NCI-H748 (cell line): ENCODE measurements at regions not wholly inside any gene's neighbourhood (a gene's known extent, or its start where the extent isn't known, plus 50 kb on each side); places are given as distances from the start of the nearest gene placed in this dataset.
A peak's percentile ranks its signal among the peaks of the same experiment; 100 is the strongest.

Experiments used
- DNase-seq: peaks from one replicate; lab custom pipeline; 2025; ENCODE audit not compliant: unreplicated experiment; lab: John Stamatoyannopoulos, UW

DNA sequence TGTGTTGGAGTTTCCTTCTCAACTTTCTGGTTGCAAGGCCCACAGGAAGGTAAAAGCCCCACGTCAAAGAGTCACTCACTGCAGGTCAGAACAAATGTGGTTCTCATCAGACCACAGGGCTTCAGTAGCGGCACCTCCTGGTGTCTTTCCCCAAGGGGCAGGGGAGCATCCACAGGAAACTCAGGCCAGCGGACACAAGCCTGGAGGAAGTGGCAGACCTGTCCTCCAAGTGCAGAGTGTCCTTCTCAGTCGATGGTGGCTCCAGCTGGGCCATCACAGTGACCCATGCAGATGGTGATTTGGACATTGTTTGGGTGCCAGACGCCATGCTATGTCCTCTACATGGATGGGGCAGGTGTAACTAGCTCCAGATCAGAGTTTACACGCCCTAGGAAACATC lies 84.9 kb downstream of the ACKR3 start:
- no peak for DNase-seq

DNA sequence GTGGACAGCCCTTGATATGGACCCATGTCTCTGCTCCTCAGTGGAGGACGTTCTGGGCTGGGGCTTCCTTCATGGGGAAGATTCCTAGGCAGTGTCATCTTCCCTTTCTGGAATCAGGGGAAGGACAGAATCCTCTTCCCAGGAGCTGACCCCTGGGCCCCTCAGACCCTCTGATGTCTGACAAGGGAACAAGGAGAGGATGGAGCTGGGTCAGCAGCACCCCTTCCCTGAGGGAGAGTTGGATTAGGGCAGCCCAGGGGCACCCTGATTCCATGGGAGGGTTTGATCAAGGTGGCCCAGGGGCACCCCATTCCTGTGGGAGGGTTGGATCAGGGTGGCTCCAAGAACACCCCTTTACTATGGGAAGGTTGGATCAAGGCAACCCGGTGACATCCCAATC lies 86.5 kb downstream of the ACKR3 start:
- no peak for DNase-seq

DNA sequence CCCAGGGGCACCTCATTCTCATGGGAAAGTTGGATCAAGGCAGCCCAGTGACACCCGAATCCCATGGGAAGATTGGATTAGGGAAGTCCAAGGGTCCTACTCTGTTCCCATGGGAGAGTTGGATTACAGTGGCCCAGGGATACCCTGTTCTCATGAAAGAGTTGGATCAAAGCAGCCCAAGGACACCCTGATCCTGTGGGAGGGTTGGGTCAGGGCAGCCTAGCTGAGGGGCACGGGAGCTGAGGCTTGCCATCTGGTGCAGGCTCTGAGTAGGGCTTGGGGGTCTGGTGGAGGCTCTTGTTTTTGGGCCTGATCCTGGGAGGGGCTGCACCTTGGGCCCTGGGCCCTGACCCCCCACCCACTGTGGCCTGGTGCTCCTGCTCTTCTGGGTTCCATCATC lies 87.1 kb downstream of the ACKR3 start:
- no peak for DNase-seq

DNA sequence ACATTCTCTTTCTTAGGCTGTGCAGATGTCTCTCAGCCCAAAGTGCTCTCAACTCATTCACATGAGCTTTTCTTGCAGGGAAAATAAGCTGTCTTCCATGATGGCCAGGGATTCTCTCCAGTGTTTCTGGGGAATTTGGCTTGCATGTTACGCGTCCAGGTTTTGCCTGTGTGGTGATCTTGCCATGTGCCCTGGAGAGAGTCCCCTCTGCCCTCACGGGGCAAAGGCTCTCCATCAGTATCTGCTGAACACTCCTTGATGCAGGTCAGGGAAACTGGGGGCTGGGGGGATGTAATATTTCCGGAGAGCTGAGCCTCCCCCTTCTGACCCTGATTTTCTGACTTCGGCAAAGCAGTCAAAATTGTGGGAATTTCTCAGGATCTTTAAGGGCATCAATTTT lies 87.6 kb downstream of the ACKR3 start:
- no peak for DNase-seq

DNA sequence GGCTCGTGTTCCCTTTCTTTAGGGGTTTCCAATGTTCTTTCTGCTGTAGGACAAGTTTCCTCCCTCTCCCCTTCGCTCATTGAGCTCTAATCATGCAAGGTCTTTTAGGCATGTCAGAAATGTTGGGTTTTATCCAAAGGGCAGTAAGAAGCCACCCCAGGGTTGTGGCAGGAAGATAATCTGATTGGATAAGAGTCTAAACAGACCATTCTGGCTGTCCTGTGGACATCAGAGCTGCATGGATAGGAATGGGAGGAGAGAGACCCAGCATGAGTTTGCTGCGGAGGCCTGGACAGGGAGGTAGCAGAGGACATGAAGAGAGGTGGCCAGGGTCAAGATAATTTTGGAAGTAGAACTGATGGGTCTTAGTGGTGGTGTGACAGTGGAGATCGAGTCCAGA lies 88.2 kb downstream of the ACKR3 start:
- no peak for DNase-seq

DNA sequence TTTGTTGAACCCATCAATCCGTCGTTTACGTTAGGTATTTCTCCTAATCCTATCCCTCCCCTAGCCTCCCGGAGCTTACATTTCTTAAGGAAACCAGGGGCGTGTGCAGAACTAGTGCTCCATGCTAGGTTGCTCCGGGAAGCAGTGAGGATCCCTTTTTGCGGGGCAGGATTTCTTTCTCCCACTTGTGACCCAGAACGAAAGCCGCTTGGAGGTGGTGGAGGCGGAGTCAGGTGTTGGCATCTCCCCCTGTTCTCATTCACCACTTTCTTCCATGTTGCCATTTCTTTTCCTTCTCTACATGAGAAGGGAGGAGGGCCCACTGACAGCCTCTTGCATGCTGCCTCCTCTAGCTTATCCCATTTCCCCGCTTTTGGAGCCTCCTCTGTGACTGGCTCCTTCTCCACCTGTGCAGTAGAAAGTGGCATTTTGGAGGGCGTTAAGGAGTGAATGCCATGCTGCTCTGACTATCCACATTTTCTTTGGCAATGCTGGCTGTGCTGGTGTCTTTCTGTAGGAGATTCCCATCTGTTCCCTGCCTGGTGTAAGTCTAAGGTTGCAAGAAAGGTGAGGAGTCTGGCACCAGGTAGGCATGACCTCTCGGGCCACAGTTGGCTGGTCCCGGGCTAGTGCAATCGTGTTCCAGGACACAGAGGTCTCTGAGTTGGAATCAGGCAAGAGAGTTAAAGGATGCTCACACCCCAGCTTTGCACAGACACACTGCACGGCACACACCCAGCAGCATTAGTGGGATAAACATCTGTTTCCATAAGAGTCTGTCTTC lies 89.5 kb downstream of the ACKR3 start:
- no peak for DNase-seq

DNA sequence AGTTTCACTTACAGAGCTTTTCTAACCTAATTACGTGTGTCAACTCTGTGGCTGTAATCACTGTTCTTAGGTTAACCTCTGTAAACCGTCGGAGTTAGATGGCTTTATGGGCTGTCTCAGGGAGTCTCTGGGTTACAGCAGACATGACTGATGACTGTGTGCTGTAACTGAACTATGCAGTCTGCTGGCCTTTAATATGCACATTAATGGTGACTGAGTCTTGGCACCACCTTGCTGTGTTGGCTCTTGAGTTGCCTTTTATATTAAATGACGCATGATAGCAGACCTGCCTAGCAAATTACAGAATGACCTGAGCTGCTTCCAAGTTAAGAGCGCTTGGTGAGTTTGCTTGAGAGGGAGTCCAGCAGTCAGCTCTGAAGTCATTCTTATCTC lies 90.1 kb downstream of the ACKR3 start:
- peak; percentile 58 for DNase-seq

DNA sequence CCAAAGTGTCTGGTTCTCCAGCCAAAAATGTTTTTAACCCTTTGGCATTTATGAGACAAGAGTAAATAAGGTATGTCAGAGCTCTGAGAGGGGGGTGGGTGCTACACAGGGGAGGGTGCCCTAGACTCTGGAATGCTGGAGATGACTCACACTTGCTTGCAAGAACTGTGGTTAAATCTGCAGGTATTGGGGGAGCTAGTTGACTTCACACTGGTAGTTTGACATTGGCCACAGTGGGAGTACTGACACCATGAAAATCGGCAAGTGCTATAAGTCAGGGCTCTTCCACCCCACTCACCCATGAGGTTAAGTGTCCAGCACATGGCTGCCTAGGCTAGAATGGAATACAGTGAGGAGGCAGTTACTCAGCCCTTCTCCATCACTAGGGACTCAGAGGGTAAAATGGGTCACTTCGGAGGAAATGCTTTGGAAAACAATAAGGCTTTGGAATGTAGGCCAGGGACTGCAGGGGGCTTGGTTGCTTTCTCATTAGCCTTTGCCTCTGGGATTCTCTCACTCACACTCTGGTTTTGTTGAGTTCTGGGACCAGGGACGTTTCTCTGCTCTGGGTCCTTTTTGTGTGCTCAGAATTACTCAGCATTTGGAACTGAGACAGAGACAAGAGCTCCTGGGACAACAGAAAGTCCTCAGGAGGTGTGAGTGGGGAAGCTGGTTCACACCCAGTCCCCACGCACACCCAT lies 91.6 kb downstream of the ACKR3 start:
- DNase-seq: no peak

DNA sequence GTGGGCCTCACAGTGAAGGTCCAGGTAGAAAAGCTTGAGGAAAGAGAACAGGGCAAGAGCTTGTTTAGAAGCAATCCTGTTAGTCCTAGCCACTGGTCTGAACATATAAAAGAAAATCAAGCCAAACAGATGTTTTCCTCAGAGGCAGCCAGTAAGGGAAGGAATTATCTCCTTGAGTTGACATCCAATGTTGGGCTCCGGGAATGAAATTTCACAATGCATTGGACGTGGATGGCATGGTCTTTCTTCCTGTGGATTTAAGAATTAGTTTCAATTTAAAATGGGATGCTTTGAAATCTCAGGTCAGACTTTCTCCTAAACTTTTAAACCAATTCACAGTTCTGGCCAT lies 92.1 kb downstream of the ACKR3 start:
- no peak for DNase-seq

DNA sequence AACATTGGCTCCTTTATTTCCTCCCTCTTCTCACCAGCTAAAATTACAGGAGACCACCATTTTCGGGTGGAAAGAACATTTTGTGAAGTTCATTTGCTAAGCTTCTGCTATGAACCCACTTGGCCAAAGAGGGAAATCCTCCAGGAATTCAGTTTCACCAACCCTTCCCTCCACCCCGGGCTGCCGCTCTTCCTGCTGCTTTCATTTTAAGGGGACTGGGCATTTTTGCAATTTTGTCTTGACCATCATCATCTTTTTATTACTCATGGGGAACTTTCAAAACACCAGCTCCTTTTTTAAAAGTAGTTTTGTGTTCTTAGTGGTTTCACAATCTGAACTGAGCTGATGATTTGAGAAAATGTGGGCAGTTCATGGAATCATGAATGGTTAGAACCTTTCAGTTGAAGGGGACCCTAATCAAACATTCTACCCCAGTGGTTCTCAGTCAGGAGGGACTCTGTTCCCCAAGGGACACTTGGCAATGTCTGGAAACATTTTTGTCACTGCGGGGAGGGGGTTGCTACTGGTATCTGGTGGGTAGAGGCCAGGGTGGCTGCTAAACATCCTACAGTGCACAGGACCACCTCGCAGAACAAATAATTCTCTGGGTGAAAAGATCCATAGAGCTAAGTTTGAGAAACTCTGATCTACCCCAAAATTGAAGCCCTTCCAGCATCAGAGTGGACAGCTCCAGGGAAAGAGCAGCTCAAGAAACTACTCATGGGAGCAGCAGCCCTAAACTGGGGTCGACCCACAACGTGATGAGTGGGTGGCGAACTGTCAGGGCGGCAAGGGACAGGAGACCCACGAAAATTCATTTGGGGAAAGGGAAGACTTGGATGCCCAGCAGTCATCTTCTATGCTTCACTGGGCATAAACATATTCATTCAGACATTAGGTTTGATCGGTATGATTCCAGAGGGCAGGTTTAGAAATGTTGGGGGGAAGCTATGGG lies 92.9 kb downstream of the ACKR3 start:
- no peak for DNase-seq

DNA sequence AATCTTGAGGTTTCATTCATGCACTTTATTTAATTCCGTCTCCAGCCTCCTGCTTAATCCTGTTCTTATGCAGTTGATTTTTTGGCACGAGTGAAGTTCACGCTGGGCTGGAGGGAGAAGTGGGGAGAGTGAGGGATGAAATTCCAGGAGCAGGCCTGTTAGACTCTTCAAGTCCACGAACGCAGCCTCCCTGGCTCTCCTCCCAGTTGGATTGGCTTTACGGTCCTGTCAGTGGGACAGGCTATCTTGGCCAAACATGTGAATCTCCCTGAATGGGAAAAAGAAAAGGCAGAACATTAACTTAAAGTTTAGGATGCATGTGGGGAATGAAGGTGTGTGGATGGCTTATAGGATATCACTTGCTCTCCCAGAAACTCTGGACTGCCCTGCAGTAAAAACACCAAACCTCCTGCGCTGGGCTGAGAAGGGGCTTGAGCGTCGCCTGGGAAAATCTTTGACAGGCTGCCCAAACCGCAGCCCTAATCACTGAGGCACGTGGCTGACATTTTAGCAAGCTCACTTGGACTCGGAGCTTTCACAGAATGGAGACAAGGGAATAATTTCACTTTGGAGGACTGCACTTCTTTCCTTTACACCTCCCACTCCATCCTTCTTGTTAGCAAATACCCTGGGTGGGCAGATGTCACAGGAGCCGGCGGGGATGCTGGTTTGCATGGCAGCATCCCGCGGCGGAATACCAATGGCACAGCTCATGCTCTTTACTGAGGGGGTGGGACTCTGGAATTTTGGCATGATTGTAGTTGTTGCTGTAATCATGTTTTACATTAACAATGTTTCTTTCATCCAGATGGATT lies 93.9 kb downstream of the ACKR3 start:
- no peak for DNase-seq

DNA sequence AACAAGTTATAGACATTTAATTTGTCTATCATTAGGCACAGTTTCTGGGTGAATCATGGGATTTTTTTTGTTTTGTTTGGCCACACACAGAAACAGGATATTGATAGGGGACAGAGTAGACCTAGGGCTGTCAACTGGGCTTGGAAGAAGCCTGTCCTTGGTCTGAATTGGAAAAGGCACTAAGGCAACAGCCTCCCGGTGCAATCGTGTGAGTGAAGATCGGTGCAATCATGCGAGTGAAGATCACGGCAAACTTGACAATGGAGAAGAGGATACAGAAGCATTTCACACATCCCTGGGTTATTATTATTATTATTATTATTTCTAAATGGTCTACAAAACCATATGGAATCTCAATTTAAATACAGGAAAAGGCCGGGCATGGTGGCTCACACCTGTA lies 94.5 kb downstream of the ACKR3 start:
- DNase-seq: no peak

DNA sequence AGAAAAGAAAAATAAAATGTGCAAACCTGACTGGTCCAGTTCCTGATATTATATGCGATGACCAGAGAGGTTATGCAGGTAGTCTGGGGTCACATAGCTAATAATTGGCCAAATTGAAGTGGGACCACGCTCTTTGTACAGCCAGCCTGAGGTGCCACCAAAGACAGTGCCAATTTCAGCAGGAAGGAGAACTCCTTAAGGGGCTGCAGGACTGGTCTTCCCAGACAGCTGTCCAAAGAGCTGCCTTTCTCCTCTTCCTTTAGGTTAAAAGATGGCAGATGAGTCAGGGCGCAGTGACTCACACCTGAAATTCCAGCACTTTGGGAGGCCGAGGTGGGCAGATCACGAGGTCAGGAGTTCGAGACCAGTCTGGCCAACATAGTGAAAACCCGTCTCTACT lies 95.5 kb downstream of the ACKR3 start:
- no peak for DNase-seq

DNA sequence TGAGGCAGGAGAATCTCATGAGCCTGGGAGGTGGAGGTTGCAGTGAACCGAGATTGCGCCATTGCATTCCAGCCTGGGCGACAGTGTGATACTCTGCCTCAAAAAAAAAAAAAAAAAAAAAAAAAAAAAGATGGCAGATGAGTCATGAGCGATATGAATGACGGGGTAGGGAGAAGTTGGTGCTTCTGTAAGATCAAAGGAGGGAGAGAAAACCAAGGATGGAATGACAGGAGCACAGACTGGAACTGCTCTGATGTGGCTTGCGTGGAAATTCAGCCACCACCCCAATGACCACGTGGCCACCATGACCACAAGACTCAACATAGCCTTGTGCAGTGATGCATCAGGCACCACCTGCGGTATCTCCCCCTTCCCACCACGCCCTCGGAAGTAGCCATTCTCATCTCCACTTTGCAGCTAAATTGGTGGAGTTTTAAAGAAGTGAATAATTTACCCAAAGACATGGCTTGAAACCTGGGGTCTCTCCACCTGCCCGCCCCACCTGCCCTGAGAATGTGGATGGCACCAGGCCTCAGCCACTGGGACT lies 96.0 kb downstream of the ACKR3 start:
- DNase-seq: no peak

DNA sequence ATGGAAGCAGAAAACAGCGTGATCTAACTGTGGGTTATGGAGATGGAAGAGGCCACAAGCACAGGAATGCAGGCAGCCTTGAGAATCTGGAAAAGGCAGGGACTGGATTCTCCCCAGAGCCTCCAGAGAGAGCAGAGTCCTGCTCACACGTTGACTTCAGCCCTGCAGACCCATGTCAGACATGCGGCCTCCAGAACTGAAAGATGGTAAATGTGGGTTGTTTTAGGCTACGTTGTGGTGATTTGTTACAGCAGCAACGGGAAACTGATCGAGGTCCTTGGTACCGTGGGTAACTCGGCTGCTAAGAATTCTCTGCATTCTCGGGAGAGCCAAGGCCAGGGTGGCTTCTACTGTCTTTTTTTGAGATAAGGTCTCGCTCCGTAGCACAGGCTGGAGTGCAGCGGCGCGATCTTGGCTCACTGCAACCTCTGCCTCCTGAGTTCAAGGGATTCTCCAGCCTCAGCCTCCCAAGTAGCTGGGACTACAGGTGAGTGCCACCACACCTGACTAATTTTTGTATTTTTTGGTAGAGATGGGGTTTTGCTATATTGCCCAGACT lies 97.1 kb downstream of the ACKR3 start:
- no peak for DNase-seq

DNA sequence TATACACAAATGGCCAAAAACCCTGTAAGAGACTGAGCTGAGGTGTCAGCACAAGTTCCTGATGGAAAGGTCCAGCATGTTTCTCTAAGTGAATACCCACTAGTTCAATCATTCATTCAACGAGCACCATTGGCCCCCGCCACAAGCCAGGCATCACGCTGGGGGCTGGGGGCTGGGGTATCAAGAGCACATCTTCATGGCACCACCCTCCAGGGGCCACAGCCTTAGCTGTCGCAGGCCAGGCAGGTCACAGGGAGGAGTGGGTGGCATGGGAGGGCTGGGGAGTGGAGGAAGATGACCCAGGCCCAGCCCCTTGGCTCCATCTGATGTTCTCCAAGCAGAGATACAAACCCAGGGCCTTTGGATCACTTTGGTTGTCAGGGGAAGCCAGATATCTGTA lies 97.9 kb downstream of the ACKR3 start:
- no peak for DNase-seq

DNA sequence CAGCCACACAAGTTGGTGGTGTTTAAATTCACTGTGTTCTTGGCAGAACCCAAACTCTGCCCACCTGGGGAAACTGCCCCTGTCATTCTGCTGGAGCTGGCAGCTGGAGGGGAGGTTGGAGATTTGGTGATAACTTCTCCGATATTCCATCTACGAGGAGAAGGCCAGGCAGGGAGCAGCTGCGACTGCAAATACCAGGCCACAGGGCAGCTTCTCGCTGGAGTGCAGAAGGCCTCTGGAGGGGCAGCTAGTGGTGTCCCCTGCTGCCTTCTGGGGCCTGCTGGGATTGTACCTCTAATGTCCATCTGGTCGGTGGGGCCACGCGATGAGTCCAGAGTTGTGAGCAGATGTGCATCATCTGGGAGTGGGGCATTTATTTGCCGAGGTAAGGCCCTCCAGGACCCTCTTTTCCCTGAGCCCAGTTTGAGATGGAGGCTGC lies 98.9 kb downstream of the ACKR3 start:
- DNase-seq: no peak

DNA sequence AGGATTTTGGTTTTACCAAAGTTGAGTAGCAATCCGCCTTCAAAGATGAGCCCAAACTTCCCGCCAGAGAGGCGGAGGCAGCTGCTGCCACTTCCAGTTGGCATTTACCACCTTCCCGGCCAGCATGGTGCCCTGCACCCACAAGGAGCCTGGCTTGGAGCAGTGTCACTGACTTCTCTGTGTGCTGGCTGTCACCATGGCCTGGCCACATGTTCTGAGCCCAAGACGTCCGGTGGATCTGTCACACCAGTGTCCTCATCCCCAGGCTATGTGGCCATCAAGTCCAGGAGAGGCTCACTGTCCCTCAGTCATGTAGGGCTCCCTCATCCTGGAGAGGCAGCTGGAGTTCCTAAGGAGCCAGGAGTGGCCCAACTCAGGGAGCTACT lies 100.6 kb downstream of the ACKR3 start:
- no peak for DNase-seq

DNA sequence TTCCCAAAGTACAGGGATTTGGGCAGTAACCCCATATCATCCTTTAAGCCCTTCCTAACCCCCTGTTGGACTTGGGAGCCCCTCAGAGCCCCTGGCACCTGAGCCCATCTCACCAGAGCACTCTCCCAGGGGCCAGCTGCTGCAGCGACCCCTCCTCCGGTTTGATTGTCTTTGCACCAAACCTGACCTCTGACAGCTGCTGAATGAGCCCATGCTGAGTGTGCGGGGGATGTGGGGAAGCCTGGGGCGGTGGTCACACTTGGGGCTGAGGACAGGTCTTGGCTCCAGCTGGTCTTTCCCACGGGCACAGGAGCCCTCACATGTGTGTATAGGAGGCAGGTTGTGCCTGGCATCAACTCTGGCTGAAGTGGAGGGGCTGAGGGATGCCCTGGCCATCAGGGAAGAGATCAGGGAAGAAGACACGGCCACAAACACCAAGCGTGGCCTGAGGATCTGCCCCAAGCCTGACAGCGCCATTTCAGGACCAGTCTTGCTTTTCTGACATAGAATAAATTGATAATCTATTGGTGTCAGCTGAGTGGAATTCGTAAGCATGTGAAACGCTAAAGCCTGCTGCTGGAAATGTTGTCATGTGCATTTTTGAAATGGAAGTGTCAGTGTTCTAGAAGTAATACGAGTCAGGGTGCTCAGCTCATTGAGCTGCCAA lies 102.4 kb downstream of the ACKR3 start:
- no peak for DNase-seq

DNA sequence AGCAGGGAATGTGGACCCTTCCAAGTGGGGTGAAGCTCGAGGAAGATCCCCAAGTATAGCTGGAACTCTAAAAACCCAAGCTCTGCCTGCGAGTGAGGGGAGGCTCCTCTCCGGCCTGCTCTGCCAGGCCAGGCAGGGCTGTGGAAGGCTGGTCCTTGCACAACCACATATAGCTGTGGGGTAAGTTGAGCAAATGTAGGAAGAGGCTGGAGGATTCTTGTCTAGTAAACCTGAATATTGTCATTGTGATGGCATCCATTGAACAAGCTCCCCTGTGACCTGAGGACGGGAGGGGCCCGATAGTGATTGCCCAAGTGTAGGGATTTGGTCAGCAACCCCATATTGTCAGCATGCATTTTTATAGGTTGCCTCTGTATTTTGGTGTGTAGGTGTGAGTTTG lies 103.0 kb downstream of the ACKR3 start:
- DNase-seq: no peak
